GM23338 (cell line): ENCODE measurements at regions not wholly inside any gene's neighbourhood (a gene's known extent, or its start where the extent isn't known, plus 50 kb on each side); places are given as distances from the start of the nearest gene placed in this dataset.

ENCODE experiments used
- JUNB ChIP-seq: IDR thresholded peaks from one replicate; pipeline ENCODE4 v1.6.1; 2016; ENCODE audit warnings: antibody characterized with exemption; ENCODE audit not compliant: unreplicated experiment
- ZNF114 ChIP-seq: fragments of 250-450 bp; sonication (Bioruptor Pico); IDR thresholded peaks from 2 replicates; pipeline ENCODE4 v1.5.0; 2020; ENCODE audit warnings: mild to moderate bottlenecking, moderate library complexity

- TF ChIP-seq ZNF114 (CRISPR knock-in tag) (no peak), JUNB (no peak)
Measured at GRCh38 chr6:141029908-141030307, 1102.8 kb upstream of the GJE1 start.
